ENCODE measurements at regions not wholly inside any gene's neighbourhood (a gene's known extent, or its start where the extent isn't known, plus 50 kb on each side); places are given as distances from the start of the nearest gene placed in this dataset.
"Not testable (repeated sequence)": the region's sequence is repeated elsewhere in the genome, so short reads cannot be mapped to it uniquely, and the experiment has no call there.

GRCh38 chr3:159039286-159039685 is 237.4 kb downstream of the MFSD1 start:
- Histone ChIP-seq H3K4me2 (ENCODE audit: insufficient read depth, low read length) (no peak overlapping the region), H3K27me3 (ENCODE audit: insufficient read depth, low read length) (no peaks in the 10 kb centered on the region), H4K20me1 (ENCODE audit: insufficient read depth, low read length) (no peaks in the 10 kb centered on the region), H2AFZ (ENCODE audit: low read length) (no peak overlapping the region), H3K9me3 (ENCODE audit: low read depth, low read length) (no peaks in the 10 kb centered on the region), H3K79me2 (ENCODE audit: insufficient read depth, low read length) (no peaks in the 10 kb centered on the region), H3K4me3 (ENCODE audit: insufficient read depth, low read length) (no peak overlapping the region), H3K27ac (ENCODE audit: low read depth, low read length) (no peak overlapping the region), H3K4me1 (ENCODE audit: insufficient read depth, low read length) (no peaks in the 10 kb centered on the region), H3K36me3 (ENCODE audit: insufficient read depth, low read length) (no peaks in the 10 kb centered on the region)
- TF ChIP-seq, protein P1, sequence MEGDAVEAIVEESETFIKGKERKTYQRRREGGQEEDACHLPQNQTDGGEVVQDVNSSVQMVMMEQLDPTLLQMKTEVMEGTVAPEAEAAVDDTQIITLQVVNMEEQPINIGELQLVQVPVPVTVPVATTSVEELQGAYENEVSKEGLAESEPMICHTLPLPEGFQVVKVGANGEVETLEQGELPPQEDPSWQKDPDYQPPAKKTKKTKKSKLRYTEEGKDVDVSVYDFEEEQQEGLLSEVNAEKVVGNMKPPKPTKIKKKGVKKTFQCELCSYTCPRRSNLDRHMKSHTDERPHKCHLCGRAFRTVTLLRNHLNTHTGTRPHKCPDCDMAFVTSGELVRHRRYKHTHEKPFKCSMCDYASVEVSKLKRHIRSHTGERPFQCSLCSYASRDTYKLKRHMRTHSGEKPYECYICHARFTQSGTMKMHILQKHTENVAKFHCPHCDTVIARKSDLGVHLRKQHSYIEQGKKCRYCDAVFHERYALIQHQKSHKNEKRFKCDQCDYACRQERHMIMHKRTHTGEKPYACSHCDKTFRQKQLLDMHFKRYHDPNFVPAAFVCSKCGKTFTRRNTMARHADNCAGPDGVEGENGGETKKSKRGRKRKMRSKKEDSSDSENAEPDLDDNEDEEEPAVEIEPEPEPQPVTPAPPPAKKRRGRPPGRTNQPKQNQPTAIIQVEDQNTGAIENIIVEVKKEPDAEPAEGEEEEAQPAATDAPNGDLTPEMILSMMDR (IDR thresholded peaks at IDR 0.05; ENCODE audit: extremely low read depth, low read depth, low read length) = no peak
- no peak for DNase-seq (ENCODE audit: insufficient read length, low spot score, missing footprints)

GRCh38 chr3:159045279-159045885 is 243.5 kb downstream of the MFSD1 start:
- Histone ChIP-seq H3K27me3 (ENCODE audit: insufficient read depth, low read length) (no peaks in the 10 kb centered on the region), H3K27ac (ENCODE audit: low read depth, low read length) (no peak overlapping the region), H4K20me1 (ENCODE audit: insufficient read depth, low read length) (no peaks in the 10 kb centered on the region), H3K4me1 (ENCODE audit: insufficient read depth, low read length) (no peaks in the 10 kb centered on the region), H2AFZ (ENCODE audit: low read length) (no peak overlapping the region), H3K4me2 (ENCODE audit: insufficient read depth, low read length) (no peak overlapping the region), H3K79me2 (ENCODE audit: insufficient read depth, low read length) (no peaks in the 10 kb centered on the region), H3K4me3 (ENCODE audit: insufficient read depth, low read length) (no peak overlapping the region), H3K36me3 (ENCODE audit: insufficient read depth, low read length) (no peaks in the 10 kb centered on the region), H3K9me3 (ENCODE audit: low read depth, low read length) (no peaks in the 10 kb centered on the region)
- no peak for DNase-seq (ENCODE audit: insufficient read length, low spot score, missing footprints)
- TF ChIP-seq, protein P1 (IDR thresholded peaks at IDR 0.05; ENCODE audit: extremely low read depth, low read depth, low read length) = no peak

GRCh38 chr3:159047361-159047760 is 245.5 kb downstream of the MFSD1 start:
- Histone ChIP-seq H3K27ac (ENCODE audit: low read depth, low read length) (no peak overlapping the region), H3K9me3 (ENCODE audit: low read depth, low read length) (no peaks in the 10 kb centered on the region), H3K4me3 (ENCODE audit: insufficient read depth, low read length) (no peak overlapping the region), H3K36me3 (ENCODE audit: insufficient read depth, low read length) (no peaks in the 10 kb centered on the region), H3K27me3 (ENCODE audit: insufficient read depth, low read length) (no peaks in the 10 kb centered on the region), H3K4me2 (ENCODE audit: insufficient read depth, low read length) (no peak overlapping the region), H4K20me1 (ENCODE audit: insufficient read depth, low read length) (no peaks in the 10 kb centered on the region), H2AFZ (ENCODE audit: low read length) (no peak overlapping the region), H3K4me1 (ENCODE audit: insufficient read depth, low read length) (no peaks in the 10 kb centered on the region), H3K79me2 (ENCODE audit: insufficient read depth, low read length) (no peaks in the 10 kb centered on the region)
- TF ChIP-seq, protein P1 (IDR thresholded peaks at IDR 0.05; ENCODE audit: extremely low read depth, low read depth, low read length) = no peak
- DNase-seq (ENCODE audit: insufficient read length, low spot score, missing footprints) = no peak

DNA sequence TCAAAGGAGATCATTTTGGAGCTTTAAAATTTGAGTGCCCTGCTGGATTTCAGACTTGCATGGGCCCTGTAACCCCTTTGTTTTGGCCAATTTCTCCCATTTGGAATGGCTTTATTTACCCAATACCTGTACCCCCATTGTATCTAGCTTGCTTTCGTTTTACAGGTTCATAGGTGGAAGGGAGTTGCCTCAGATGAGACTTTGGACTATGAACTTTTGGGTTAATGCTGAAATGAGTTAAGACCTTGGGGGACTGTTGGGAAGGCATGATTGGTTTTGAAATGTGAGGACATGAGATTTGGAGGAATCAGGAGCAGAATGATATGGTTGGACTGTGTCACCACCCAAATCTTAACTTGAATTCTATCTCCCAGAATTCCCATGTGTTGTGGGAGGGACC is 250.6 kb downstream of the MFSD1 start:
- H4K20me1 ChIP-seq (ENCODE audit: insufficient read depth, low read length); H3K79me2 ChIP-seq (ENCODE audit: insufficient read depth, low read length); H3K27me3 ChIP-seq (ENCODE audit: insufficient read depth, low read length); H3K4me2 ChIP-seq (ENCODE audit: insufficient read depth, low read length); H3K4me1 ChIP-seq (ENCODE audit: insufficient read depth, low read length); H3K9me3 ChIP-seq (ENCODE audit: low read depth, low read length); H3K4me3 ChIP-seq (ENCODE audit: insufficient read depth, low read length); H2AFZ ChIP-seq (ENCODE audit: low read length); H3K36me3 ChIP-seq (ENCODE audit: insufficient read depth, low read length); DNase-seq (ENCODE audit: insufficient read length, low spot score, missing footprints); H3K27ac ChIP-seq (ENCODE audit: low read depth, low read length): not testable (repeated sequence)

All from osteoblast (primary cell).